ENCODE measurements at regions not wholly inside any gene's neighbourhood (a gene's known extent, or its start where the extent isn't known, plus 50 kb on each side); places are given as distances from the start of the nearest gene placed in this dataset.

DNA sequence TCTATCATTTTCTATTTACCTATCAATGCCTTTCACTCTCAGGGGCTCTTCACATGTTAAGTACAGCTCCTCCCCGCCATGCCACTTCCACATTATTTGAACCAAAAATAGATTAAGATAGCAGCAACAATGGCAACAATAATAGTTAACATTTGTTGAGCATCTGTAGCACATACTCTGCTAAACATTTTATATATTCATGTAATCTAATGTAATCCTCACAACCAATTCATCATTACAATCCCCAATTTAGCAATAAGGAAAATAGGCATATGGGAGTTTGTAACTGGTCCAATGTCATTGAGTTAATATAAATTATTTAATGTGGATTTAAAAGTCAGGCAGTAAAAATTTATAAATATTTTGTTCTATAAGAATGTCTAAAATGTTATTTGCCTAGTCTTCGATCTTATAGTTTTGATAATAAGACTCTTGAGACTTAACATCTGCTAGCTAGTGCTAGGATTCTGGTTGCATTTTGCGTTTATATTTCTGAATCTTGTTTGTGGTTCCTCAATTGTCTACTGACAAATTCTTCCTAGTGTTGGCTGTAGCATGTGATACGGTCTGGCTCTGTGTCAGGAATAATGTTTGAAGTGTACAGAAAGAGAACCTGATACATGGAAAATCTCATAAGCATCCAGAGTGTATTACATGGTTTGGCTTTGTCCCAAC is 621.5 kb upstream of the LUZP2 start:
- no peak for TF ChIP-seq POLR2A (IDR thresholded peaks at IDR 0.05)
- TF ChIP-seq, protein P1, sequence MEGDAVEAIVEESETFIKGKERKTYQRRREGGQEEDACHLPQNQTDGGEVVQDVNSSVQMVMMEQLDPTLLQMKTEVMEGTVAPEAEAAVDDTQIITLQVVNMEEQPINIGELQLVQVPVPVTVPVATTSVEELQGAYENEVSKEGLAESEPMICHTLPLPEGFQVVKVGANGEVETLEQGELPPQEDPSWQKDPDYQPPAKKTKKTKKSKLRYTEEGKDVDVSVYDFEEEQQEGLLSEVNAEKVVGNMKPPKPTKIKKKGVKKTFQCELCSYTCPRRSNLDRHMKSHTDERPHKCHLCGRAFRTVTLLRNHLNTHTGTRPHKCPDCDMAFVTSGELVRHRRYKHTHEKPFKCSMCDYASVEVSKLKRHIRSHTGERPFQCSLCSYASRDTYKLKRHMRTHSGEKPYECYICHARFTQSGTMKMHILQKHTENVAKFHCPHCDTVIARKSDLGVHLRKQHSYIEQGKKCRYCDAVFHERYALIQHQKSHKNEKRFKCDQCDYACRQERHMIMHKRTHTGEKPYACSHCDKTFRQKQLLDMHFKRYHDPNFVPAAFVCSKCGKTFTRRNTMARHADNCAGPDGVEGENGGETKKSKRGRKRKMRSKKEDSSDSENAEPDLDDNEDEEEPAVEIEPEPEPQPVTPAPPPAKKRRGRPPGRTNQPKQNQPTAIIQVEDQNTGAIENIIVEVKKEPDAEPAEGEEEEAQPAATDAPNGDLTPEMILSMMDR (IDR thresholded peaks at IDR 0.05): no peak
